H1 (cell line): ENCODE measurements at regions not wholly inside any gene's neighbourhood (a gene's known extent, or its start where the extent isn't known, plus 50 kb on each side); places are given as distances from the start of the nearest gene placed in this dataset.

ENCODE experiments used
- CTCF ChIA-PET: fragments of 300-600 bp; sonication (Branson Sonifier 250); formaldehyde crosslinking; loops from one replicate; lab custom pipeline; 2021; ENCODE audit not compliant: partially characterized antibody; lab: Charles Lee
- POLR2A ChIA-PET: fragments of 300-600 bp; sonication (Branson Sonifier 250); formaldehyde crosslinking; loops from one replicate; lab custom pipeline; 2021; ENCODE audit warnings: inconsistent platforms; ENCODE audit not compliant: partially characterized antibody; lab: Charles Lee
- DNase-seq, 2 experiments: peaks; one replicate each; pipeline versions ENCODE4 v3.0.0 to v3.0.0-alpha.2; 2010 to 2022; ENCODE audit warnings: low spot score in 2 of 2, low read depth in 1 of 2, mixed read lengths in 1 of 2
- FAIRE-seq: peaks from 2 replicates; lab custom pipeline; 2011; peaks lifted over from hg19 to GRCh38; lab: Jason Lieb, UNC
- H2AFZ ChIP-seq: 2 replicates; pipeline ENCODE4 v1.8.1; 2012; ENCODE audit warnings: low read length, inconsistent platforms
- H2AK5ac ChIP-seq: 2 replicates; pipeline ENCODE4 v1.6.1; 2013; ENCODE audit warnings: low read depth, low read length
- H2BK120ac ChIP-seq: replicated peaks from 2 replicates; pipeline ENCODE3; 2013; ENCODE audit warnings: low read depth, low read length, inconsistent platforms
- H2BK12ac ChIP-seq: 2 replicates; pipeline ENCODE4 v1.6.1; 2013; ENCODE audit warnings: low read depth, low read length
- H2BK15ac ChIP-seq: 2 replicates; pipeline ENCODE4 v1.6.1; 2013; ENCODE audit warnings: low read length
- H2BK20ac ChIP-seq: 2 replicates; pipeline ENCODE4 v1.6.1; 2013; ENCODE audit warnings: low read length
- H2BK5ac ChIP-seq: 2 replicates; pipeline ENCODE4 v1.6.1; 2013; ENCODE audit warnings: low read depth, low read length
- H3K14ac ChIP-seq: 2 replicates; pipeline ENCODE4 v1.6.1; 2013; ENCODE audit warnings: inconsistent platforms; ENCODE audit not compliant: insufficient read length
- H3K18ac ChIP-seq: 2 replicates; pipeline ENCODE4 v1.6.1; 2013; ENCODE audit warnings: low read length; ENCODE audit errors: extremely low read depth
- H3K23ac ChIP-seq: 2 replicates; pipeline ENCODE4 v1.6.1; 2013; ENCODE audit warnings: inconsistent platforms; ENCODE audit not compliant: insufficient read length
- H3K23me2 ChIP-seq: 2 replicates; pipeline ENCODE4 v1.6.1; 2013; ENCODE audit warnings: low read depth, low read length
- H3K27ac ChIP-seq: 2 replicates; pipeline ENCODE4 v1.6.1; 2011; ENCODE audit warnings: low read depth, low read length, inconsistent platforms
- H3K27me3 ChIP-seq, 4 experiments: replicated peaks in 1 of 4; 1 replicate in 1 of 4; 2 replicates in 3 of 4; pipeline versions ENCODE4 v1.6.1 to v1.8.1; 2011 to 2013; ENCODE audit warnings: low read length in 3 of 4, mild to moderate bottlenecking in 3 of 4, inconsistent platforms in 2 of 4, mixed read lengths in 2 of 4, moderate library complexity in 1 of 4; ENCODE audit not compliant: control insufficient read depth in 3 of 4, insufficient read depth in 3 of 4; ENCODE audit errors: extremely low read depth in 1 of 4
- H3K36me3 ChIP-seq, 4 experiments: 2 replicates each; pipeline versions ENCODE4 v1.6.1 to v1.8.1; 2011 to 2013; ENCODE audit warnings: mild to moderate bottlenecking in 4 of 4, low read length in 3 of 4, moderate library complexity in 2 of 4, control low read depth in 1 of 4, inconsistent platforms in 1 of 4; ENCODE audit not compliant: insufficient read depth in 4 of 4, control insufficient read depth in 2 of 4
- H3K4ac ChIP-seq: replicated peaks from 2 replicates; pipeline ENCODE3; 2013; ENCODE audit warnings: low read length, low read depth, mixed read lengths, inconsistent platforms; ENCODE audit not compliant: insufficient read length
- H3K4me1 ChIP-seq, 4 experiments: replicated peaks in 1 of 4; 1 replicate in 1 of 4; 2 replicates in 3 of 4; pipeline versions ENCODE4 v1.6.1 to v1.8.1; 2011 to 2013; ENCODE audit warnings: low read length in 3 of 4, inconsistent platforms in 2 of 4, mixed read lengths in 1 of 4; ENCODE audit not compliant: insufficient read depth in 4 of 4, control insufficient read depth in 3 of 4
- H3K4me2 ChIP-seq, 2 experiments: 2 replicates each; pipeline versions ENCODE4 v1.6.1 to v1.8.1; 2011 to 2013; ENCODE audit warnings: low read depth in 2 of 2, low read length in 2 of 2, control low read depth in 1 of 2, inconsistent platforms in 1 of 2, mild to moderate bottlenecking in 1 of 2; ENCODE audit not compliant: insufficient read depth in 1 of 2
- H3K4me3 ChIP-seq, 4 experiments: fragments of 200-600, 300-600 bp in 1 of 4; sonication (generic), shearing (Covaris generic), sonication (Bioruptor Twin) in 1 of 4; 2 replicates each; pipeline versions ENCODE4 v1.5.1 to v1.8.1; 2011 to 2016; ENCODE audit warnings: low read length in 4 of 4, low read depth in 3 of 4, control low read depth in 2 of 4, inconsistent platforms in 2 of 4, mild to moderate bottlenecking in 2 of 4, mixed read lengths in 1 of 4, moderate library complexity in 1 of 4; ENCODE audit not compliant: insufficient read depth in 2 of 4; ENCODE audit errors: extremely low read depth in 1 of 4
- H3K56ac ChIP-seq: replicated peaks from 2 replicates; pipeline ENCODE3; 2013; ENCODE audit warnings: low read depth, mild to moderate bottlenecking, mixed read lengths, low read length, inconsistent platforms; ENCODE audit not compliant: insufficient read length
- H3K79me1 ChIP-seq: 2 replicates; pipeline ENCODE4 v1.6.1; 2013; ENCODE audit warnings: low read depth, low read length, control low read depth
- H3K79me2 ChIP-seq, 2 experiments: 2 replicates each; pipeline versions ENCODE4 v1.6.1 to v1.8.1; 2012 to 2013; ENCODE audit warnings: low read length in 2 of 2, mild to moderate bottlenecking in 2 of 2, inconsistent platforms in 1 of 2; ENCODE audit not compliant: insufficient read depth in 2 of 2, control insufficient read depth in 1 of 2
- H3K9ac ChIP-seq, 4 experiments: replicated peaks in 1 of 4; 1 replicate in 1 of 4; 2 replicates in 3 of 4; pipeline versions ENCODE4 v1.6.1 to v1.8.1; 2011 to 2013; ENCODE audit warnings: low read depth in 3 of 4, low read length in 3 of 4, control low read depth in 2 of 4, mild to moderate bottlenecking in 2 of 4, moderate library complexity in 2 of 4, inconsistent platforms in 1 of 4; ENCODE audit errors: extremely low read depth in 1 of 4
- H3K9me3 ChIP-seq, 2 experiments: 2 replicates each; pipeline versions ENCODE4 v1.6.1 to v1.8.1; 2012 to 2013; ENCODE audit warnings: mild to moderate bottlenecking in 2 of 2, moderate library complexity in 2 of 2, control low read depth in 1 of 2, inconsistent platforms in 1 of 2, low read depth in 1 of 2, low read length in 1 of 2, mixed read lengths in 1 of 2; ENCODE audit not compliant: insufficient read depth in 2 of 2
- H4K20me1 ChIP-seq, 2 experiments: replicated peaks in 1 of 2; 2 replicates each; pipeline versions ENCODE3 to v1.8.1; 2011 to 2013; ENCODE audit warnings: inconsistent platforms in 2 of 2, low read length in 2 of 2, mild to moderate bottlenecking in 1 of 2; ENCODE audit not compliant: insufficient read depth in 2 of 2, control insufficient read depth in 1 of 2
- H4K5ac ChIP-seq: 2 replicates; pipeline ENCODE4 v1.6.1; 2013; ENCODE audit warnings: low read length, low read depth, mixed read lengths, inconsistent platforms; ENCODE audit not compliant: insufficient read length
- H4K8ac ChIP-seq: 2 replicates; pipeline ENCODE4 v1.8.0; 2013; ENCODE audit warnings: mild to moderate bottlenecking, moderate library complexity, low read length, inconsistent platforms; ENCODE audit not compliant: insufficient read depth; ENCODE audit errors: extremely low read depth
- H4K91ac ChIP-seq: replicated peaks from 2 replicates; pipeline ENCODE3; 2013; ENCODE audit warnings: low read length, mixed read lengths, inconsistent platforms; ENCODE audit not compliant: insufficient read length
- ATF3 ChIP-seq: IDR thresholded peaks from 2 replicates; pipeline ENCODE4 v1.6.1; 2011; ENCODE audit warnings: low read depth, mild to moderate bottlenecking, low read length; ENCODE audit not compliant: insufficient read depth
- CBX5 ChIP-seq: fragments of 300-800, 300-1000 bp; sonication (generic); IDR thresholded peaks from 2 replicates; pipeline ENCODE4 v1.7.1; 2016; ENCODE audit warnings: antibody characterized with exemption, low read length, low read depth
- FOSL1 ChIP-seq: IDR thresholded peaks from 2 replicates; pipeline ENCODE4 v1.6.1; 2011; ENCODE audit warnings: mild to moderate bottlenecking, low read depth, low read length, moderate library complexity; ENCODE audit not compliant: insufficient read depth
- JUN ChIP-seq: IDR thresholded peaks from 2 replicates; pipeline ENCODE4 v1.6.1; 2011; ENCODE audit warnings: low read depth, mild to moderate bottlenecking, improper control_type of control experiment, low read length
- KDM1A ChIP-seq: fragments of 200-600, 300-600 bp; sonication (generic); IDR thresholded peaks from 2 replicates; pipeline ENCODE4 v1.7.1; 2016; ENCODE audit warnings: mild to moderate bottlenecking, low read length, borderline replicate concordance
- NANOG ChIP-seq: IDR thresholded peaks from 2 replicates; pipeline ENCODE4 v1.6.1; 2011; ENCODE audit warnings: low read length, low read depth, mild to moderate bottlenecking, inconsistent platforms; ENCODE audit not compliant: insufficient read depth, poor library complexity, severe bottlenecking
- PHF8 ChIP-seq: fragments of 200-600 bp; sonication (generic); conservative IDR thresholded peaks from 2 replicates; pipeline ENCODE4 v1.7.1; 2012; ENCODE audit warnings: low read depth, mild to moderate bottlenecking, inconsistent platforms, low read length, moderate library complexity
- RFX5 ChIP-seq: IDR thresholded peaks from 2 replicates; pipeline ENCODE4 v1.6.1; 2011; ENCODE audit warnings: low read depth, low read length, improper control_type of control experiment, borderline replicate concordance
- SIN3A ChIP-seq, 2 experiments: IDR thresholded peaks in 1 of 2; conservative IDR thresholded peaks in 1 of 2; 2 replicates each; pipeline ENCODE4 v1.6.1; 2011 to 2012; ENCODE audit warnings: low read length in 2 of 2, improper control_type of control experiment in 1 of 2, low read depth in 1 of 2, mild to moderate bottlenecking in 1 of 2
- TAF1 ChIP-seq: IDR thresholded peaks from 2 replicates; pipeline ENCODE4 v1.6.1; 2011; ENCODE audit warnings: mild to moderate bottlenecking, low read depth, low read length
- TBP ChIP-seq: IDR thresholded peaks from 2 replicates; pipeline ENCODE4 v1.6.1; 2011; ENCODE audit warnings: low read depth, low read length, improper control_type of control experiment
- WGBS, 2 experiments: shearing (Covaris generic) in 1 of 2; methylation state at CpG; one replicate each; pipeline versions ENCODE4 v1.1.6 to v1.1.7; 2013 to 2015; ENCODE audit warnings: low lambda C conversion rate in 2 of 2, mixed read lengths in 2 of 2, inconsistent platforms in 1 of 2, low coverage in 1 of 2, missing lambda C conversion rate in 1 of 2; ENCODE audit not compliant: insufficient replicate concordance in 2 of 2, insufficient coverage in 1 of 2, insufficient read length in 1 of 2; ENCODE audit errors: extremely low coverage in 1 of 2, missing lambda C conversion rate in 1 of 2; 5-methylcytosine and 5-hydroxymethylcytosine counted together

- Histone ChIP-seq H3K4me1 (no peaks in the 10 kb centered on the region), H4K8ac (no peak overlapping the region), H3K36me3 (no peaks in the 10 kb centered on the region), H3K9ac (no peak overlapping the region), H2BK120ac (no peak overlapping the region), H3K14ac (no peak overlapping the region), H3K4me3 (no peak overlapping the region), H2BK5ac (no peak overlapping the region), H2BK15ac (no peak overlapping the region), H2BK20ac (no peak overlapping the region), H3K27me3 (no peaks in the 10 kb centered on the region), H3K4ac (no peak overlapping the region), H2AFZ (no peak overlapping the region), H4K5ac (no peak overlapping the region), H2AK5ac (no peak overlapping the region), H3K27ac (no peak overlapping the region), H3K23ac (no peak overlapping the region), H3K56ac (no peak overlapping the region), H4K20me1 (no peaks in the 10 kb centered on the region), H3K79me2 (no peaks in the 10 kb centered on the region), H3K79me1 (no peaks in the 10 kb centered on the region), H3K18ac (no peak overlapping the region), H2BK12ac (no peak overlapping the region), H3K9me3 (peaks cover 0 to 4% of the 10 kb centered on the region in 2 experiments; a peak in 1 of 4 replicates), H3K4me2 (no peak overlapping the region), H3K23me2 (no peaks in the 10 kb centered on the region), H4K91ac (no peak overlapping the region)
- WGBS, 2 experiments, result 88% methylated on average over 1 of the region's 1 CpG; no CpG with 5 or more reads in 1 of the 2 experiments
- TF ChIP-seq CBX5 (no peak), NANOG (no peak), JUN (no peak), TAF1 (no peak), RFX5 (no peak), SIN3A (conservative IDR thresholded peaks at IDR 0.05 in 1 of 2, IDR thresholded peaks at IDR 0.05 in 1 of 2; ENCODE audit: low read depth in 1 of 2, low read length in 2 of 2) (no peak), PHF8 (no peak), FOSL1 (no peak), TBP (no peak), KDM1A (no peak), ATF3 (no peak)
- ChIA-PET POLR2A (no interaction called here), CTCF (interaction anchor here (0.5 to 1.6 kb wide), 3 partner anchors 16 to 541 kb away, joined by 3 to 5 read pairs (median 3); no protein-coding TSS in a partner anchor)
- no peak for DNase-seq
- FAIRE-seq, result no peak
Observed at GRCh38 chr6:85092226-85092625, 327.8 kb upstream of the TBX18 start.
